ENCODE measurements at regions not wholly inside any gene's neighbourhood (a gene's known extent, or its start where the extent isn't known, plus 50 kb on each side); places are given as distances from the start of the nearest gene placed in this dataset.

- TF ChIP-seq CTCF (IDR thresholded peaks at IDR 0.05) (no peak), POLR2A (IDR thresholded peaks at IDR 0.05) (no peak)
Measured at GRCh38 chrY:12285608-12286007, 415.4 kb upstream of the USP9Y start.
